ENCODE measurements at regions not wholly inside any gene's neighbourhood (a gene's known extent, or its start where the extent isn't known, plus 50 kb on each side); places are given as distances from the start of the nearest gene placed in this dataset.

DNA sequence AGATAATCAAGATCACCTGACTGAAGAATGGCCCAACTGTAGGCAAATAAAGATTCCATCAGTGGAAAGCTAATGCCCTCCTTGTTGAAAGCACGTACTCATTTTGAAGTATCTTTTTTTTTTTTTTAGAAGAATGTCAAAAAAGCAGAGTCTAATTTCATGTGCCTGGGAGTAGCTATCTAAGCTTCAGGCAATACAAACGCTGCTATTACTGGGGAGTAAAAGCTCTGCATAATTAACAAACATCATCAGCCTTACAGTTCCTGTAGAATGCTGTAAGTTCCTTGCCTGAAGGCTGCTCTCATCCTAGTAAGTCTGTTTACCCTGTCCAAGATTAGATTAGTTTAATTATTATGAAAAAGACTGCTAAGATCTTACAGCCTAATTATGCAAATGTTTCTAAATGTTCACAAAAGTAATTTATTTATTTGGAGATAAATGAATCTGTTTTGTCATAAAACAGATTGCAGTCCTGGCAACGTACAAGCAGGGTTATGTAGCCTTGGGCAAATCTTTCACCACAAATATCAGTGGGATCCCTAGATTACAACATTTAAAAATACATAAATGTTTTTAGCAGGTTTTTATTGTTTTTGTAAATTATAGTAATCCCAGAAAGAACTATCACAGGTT is 451.3 kb upstream of the AGTR1 start:
- no peak for TF ChIP-seq CTCF (conservative IDR thresholded peaks at IDR 0.05; ENCODE audit: low read depth, low read length)
- no peak for TF ChIP-seq POLR2A (IDR thresholded peaks at IDR 0.05; ENCODE audit: low read depth, low read length)
- no peak for TF ChIP-seq FOS (IDR thresholded peaks at IDR 0.05; ENCODE audit: low read depth, low read length)

Measured in IMR-90 (cell line).